GM18517 (cell line): ENCODE measurements at regions not wholly inside any gene's neighbourhood (a gene's known extent, or its start where the extent isn't known, plus 50 kb on each side); places are given as distances from the start of the nearest gene placed in this dataset.
"Not testable (repeated sequence)": the region's sequence is repeated elsewhere in the genome, so short reads cannot be mapped to it uniquely, and the experiment has no call there.

ENCODE experiments used
- ATAC-seq: cut with Tn5 transposase; IDR thresholded peaks from one replicate; pipeline ENCODE4 v1.9.1; 2021; ENCODE audit warnings: mild to moderate bottlenecking, moderate library complexity; ENCODE audit not compliant: unreplicated experiment

GRCh38 chr4:13678186-13678924 is 50.8 kb upstream of the BOD1L1 start:
- no peak for ATAC-seq

DNA sequence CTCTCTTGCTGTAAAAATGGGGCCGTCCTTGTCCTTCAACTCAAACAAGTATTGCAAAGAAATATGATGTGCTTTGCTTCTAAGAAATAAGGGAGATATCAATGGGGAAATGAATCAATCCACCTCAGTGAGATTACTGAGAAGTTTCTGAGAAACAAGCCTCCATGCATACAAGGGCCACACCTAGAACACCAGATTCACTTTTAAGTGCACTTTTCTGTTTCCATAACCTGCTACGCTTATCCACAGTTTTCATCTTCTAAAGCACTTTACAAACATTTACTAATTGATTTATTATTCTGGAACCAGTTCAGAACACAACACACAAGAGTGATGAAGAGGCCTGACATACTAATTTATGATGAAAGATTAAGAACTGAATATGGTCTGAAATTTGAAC is 54.0 kb upstream of the BOD1L1 start:
- ATAC-seq: no peak

DNA sequence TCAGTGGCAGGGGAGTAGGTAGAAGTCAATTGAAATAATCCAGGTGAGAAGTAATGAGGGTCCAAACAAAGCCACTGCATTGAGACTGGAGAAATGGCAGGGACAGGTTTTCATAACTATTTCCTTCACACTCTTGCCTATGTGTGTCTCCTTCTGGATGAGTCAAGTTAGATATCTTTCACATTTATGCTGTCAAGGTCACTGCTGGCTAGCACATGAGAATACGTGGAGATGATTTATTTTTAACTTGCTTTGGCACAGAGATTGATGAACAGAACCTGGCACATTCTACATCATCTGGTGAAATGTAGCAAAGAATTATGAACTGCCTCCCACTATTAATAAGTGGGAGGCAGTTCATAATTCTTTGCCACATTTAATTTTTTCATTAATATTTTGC is 66.7 kb upstream of the BOD1L1 start:
- no peak for ATAC-seq

GRCh38 chr4:13698296-13698695 is 70.8 kb upstream of the BOD1L1 start:
- ATAC-seq: no peak

GRCh38 chr4:13700021-13700857 is 72.7 kb upstream of the BOD1L1 start:
- no peak for ATAC-seq

DNA sequence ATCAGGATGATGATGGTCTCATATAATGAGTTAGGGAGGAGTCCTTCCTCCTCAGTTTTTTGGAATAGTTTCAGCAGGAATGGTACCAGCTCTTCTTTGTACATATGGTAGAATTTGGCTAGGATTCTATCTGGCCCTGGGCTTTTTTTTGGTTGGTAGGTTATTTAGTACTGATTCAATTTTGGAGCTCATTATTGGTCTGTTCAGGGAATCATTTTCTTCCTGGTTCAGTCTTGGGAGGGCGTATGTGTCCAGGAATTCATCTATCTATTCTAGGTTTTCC is 73.3 kb upstream of the BOD1L1 start:
- not testable (repeated sequence) for ATAC-seq

DNA sequence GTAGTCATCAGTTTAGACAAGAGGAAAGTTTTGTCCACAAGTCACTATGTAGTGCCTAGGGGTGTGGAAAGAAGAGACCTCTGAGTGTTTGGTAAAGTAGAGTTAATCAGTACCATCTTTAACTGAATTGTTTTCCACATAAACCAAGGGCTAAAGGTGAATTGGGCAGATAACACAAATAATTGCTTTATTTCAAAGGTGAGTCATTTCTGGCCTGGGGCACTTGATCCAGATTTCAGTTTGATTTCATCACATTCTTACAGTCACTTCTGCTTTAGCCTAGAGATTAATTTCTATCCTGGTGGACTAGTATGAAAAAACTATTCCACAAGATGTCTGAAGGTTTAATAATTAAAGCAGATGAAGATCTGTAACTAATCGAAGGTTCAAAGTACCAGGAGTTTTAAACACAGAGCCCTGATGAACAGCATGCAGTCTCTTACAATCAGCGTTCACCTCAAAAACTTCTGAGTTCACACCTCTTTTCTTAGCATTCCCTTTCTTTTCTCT is 74.5 kb upstream of the BOD1L1 start:
- ATAC-seq: no peak

DNA sequence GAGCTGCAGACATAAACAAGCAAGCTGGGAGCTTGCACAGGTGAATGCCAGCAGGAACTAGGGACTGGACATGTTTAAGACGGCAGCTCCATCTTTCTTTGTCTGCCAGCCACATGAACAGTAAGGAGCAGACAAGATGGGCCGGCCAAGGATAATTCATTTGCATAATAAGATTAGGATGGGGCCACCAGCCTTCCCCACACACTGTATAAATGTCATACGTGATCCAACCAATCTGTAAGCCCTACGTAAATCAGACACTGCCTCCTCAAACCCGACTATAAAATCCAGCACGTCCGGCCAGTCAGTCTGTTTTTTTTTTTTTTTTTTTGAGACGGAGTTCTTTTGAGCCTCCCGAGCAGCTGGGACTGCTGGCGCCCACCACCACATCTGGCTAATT is 75.6 kb upstream of the BOD1L1 start:
- no peak for ATAC-seq

GRCh38 chr4:13704035-13704434 is 76.5 kb upstream of the BOD1L1 start:
- ATAC-seq: no peak

- no peak for ATAC-seq
These were observed 77.2 kb upstream of the BOD1L1 start for GRCh38 chr4:13704761-13705160.

DNA sequence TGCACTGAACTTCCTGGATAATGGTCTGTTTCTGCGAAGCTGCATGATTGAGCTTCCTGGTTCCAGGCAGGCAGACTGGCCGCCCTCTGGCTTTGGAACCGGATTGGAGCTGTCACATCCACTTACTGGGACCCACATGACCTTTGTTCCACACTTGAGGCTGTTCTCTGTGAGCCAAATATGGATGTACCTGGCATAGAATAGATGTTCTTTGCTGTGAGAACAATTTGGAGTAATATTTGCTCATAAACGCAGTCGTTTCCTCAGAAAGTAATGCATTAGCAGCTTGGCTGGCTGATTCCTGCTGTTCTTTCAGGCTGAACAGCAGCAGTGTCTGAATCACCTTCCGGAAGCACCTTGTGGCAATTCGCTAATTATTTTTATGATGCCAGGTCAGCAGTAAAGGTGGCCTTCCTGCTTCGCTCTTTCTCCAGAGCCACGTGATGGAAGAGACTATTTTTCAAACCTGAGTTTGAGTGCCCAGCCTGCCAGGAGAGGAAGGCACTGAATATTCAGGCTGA is 78.1 kb upstream of the BOD1L1 start:
- ATAC-seq: no peak

DNA sequence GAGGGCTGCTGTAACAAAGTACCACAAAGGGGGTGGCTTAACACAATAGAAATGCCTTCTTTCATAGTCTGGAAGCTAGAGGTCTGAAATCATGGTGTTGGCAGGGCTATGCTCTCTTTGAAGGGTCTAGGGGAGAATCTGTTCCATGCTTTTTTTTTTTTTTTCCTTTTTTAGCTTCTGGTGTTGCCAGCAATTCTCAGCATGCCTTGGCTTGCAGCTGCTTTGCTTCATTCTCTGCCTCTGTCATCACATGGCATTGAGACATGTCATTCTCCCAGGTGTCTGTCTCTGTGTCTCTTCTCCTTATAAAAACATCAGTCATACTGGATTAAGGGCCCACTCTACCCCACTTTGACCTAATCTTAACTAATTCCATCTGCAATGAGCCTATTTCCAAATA is 78.6 kb upstream of the BOD1L1 start:
- ATAC-seq: no peak

GRCh38 chr4:13706716-13707115 is 79.2 kb upstream of the BOD1L1 start:
- no peak for ATAC-seq

- no peak for ATAC-seq
These were observed 82.8 kb upstream of the BOD1L1 start for GRCh38 chr4:13710246-13710885.

DNA sequence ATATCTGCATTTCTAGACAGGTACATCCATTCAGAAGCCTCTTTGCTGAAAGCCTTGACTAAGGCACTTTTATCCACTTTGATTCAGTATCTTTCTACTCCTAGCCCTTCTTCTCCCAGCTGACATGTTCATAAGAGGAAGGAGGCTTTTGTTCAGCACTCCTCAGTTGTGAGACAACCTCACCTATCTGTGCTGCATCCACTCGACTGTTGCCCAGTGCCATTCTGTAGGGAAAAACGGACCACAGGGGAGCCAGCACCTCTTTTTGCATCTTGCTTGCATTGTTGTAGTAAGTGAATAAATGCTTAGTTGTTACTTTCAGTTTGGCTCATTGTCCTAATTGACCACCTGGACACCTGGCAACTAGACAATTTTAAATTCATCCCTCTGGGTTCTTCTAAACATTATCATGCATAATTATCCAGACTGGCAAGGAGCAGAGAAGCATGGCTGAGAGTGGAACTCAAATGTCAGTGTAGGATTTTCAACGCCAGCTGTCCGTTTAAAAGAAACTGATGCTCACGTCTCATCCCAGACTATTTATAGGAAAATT is 83.8 kb upstream of the BOD1L1 start:
- no peak for ATAC-seq

GRCh38 chr4:13721894-13722293 is 94.4 kb upstream of the BOD1L1 start:
- no peak for ATAC-seq

GRCh38 chr4:13722649-13723048 is 95.1 kb upstream of the BOD1L1 start:
- ATAC-seq: no peak

DNA sequence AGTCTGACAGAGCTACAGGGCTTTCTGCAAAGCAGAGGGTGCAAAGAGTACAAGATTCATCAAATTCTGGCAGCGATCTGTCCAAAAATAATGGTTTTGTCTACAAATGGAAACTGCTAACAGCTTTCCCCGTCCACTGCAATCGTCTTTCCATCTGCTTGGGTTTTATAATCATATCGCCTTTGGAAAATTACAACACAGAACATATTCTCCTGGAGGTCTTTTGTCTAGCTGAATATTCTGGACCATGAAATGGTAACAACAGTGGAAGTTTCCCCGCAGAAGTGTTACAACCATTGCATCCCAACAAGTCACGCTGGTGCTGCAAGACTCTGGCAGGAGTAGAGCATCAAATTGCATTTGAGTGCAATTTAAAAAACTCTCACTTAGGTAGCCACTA is 101.2 kb upstream of the BOD1L1 start:
- no peak for ATAC-seq

DNA sequence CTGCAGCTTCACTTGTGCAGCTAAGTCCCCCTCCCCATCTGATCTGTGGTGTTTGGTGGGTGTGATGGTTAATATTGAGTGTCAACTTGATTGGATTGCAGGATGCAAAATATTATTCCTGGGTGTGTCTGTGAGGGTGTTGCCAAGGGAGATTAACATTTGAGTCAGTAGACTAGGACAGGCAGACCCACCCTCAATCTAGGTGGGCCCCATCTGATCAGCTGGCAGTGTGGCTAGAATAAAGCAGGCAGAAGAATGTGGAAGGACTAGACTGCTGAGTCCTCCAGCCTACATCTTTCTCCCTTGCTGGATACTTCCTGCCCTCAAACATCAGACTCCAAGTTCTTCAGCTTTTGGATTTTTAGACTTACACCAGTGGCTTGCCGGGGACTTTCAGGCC is 103.5 kb upstream of the BOD1L1 start:
- ATAC-seq: no peak

DNA sequence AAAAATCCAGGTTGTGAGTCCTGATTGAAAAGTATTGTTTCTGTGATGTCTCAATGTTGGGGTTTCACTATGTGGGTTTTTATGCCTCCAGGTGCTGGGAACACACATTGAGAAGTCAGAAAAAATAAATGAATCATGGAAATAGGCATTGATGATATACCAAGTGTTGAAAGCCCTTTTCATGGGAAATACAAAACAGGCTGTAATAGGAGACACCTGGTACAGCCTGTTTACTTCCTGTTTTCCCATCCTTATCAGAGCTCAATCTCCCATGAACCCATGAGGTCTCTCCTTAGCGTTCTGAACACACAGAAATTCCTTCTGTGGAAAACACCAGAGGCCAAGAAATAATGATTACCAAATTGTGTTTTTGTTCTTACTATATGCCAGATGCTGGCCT is 106.3 kb upstream of the BOD1L1 start:
- no peak for ATAC-seq

GRCh38 chr4:13750594-13750993 is 123.1 kb upstream of the BOD1L1 start:
- no peak for ATAC-seq
